ENCODE measurements at regions not wholly inside any gene's neighbourhood (a gene's known extent, or its start where the extent isn't known, plus 50 kb on each side); places are given as distances from the start of the nearest gene placed in this dataset.

GRCh38 chr4:96786306-96786705, 946.4 kb downstream of the PDHA2 start:
- Histone ChIP-seq H3K9me3 (ENCODE audit: control insufficient read depth, insufficient read depth, low read depth, low read length) (no peaks in the 10 kb centered on the region), H3K4me1 (ENCODE audit: control insufficient read depth, insufficient read depth, low read length) (no peaks in the 10 kb centered on the region), H3K4me3 (ENCODE audit: low read depth in 2 of 2, low read length in 2 of 2) (no peak overlapping the region), H3K27ac (ENCODE audit: low read length) (no peak overlapping the region), H3K27me3 (ENCODE audit: control insufficient read depth, insufficient read depth, low read length) (no peaks in the 10 kb centered on the region), H3K36me3 (ENCODE audit: control insufficient read depth, insufficient read depth, low read length) (no peaks in the 10 kb centered on the region)
- CTCF ChIA-PET: no interaction called here
- ATAC-seq (no peak), DNase-seq (ENCODE audit: low read depth, low spot score) (no peak)
- POLR2A ChIA-PET: no interaction called here
- no peak for TF ChIP-seq TCF7L2 (IDR thresholded peaks at IDR 0.05; ENCODE audit: low read depth, low read length)
- TF ChIP-seq REST (IDR thresholded peaks at IDR 0.05; ENCODE audit: insufficient read depth in 1 of 2, low read depth in 2 of 2, low read length in 1 of 2): no peak
- TF ChIP-seq POLR2AphosphoS5 (IDR thresholded peaks at IDR 0.05; ENCODE audit: low read depth, low read length): no peak
- TF ChIP-seq SIN3A (IDR thresholded peaks at IDR 0.05; ENCODE audit: borderline replicate concordance, insufficient read depth, low read depth, low read length): no peak
- no peak for TF ChIP-seq CTCF (IDR thresholded peaks at IDR 0.05)
- no TSS peak for BruUV-seq (replicated peaks)
- intact Hi-C loops (cut with micrococcal nuclease; ENCODE audit: unreplicated experiment): no loop called here
- in situ Hi-C loops (cut with HindIII; ENCODE audit: low pct_unique_long_range_greater_than_20kb, low sequenced_read_pairs): no loop called here

DNA sequence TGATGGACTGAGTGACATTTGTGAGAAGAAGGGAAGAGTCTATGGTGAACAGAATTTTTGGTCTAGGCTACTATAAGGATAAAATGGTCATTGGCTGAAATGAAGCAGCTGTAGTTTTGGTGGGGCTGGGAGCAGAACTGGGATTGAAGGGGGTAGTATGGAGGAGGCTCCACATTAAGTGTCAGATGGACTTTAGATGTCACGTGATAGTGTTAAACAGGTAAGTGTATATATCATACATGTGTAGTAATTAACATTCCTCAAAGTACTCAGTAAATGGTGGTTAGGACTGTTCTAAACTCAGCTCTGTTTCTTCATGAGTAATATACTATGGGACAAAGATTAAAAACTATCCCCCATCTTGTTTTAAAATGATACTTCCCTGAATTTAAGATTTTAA, 947.9 kb downstream of the PDHA2 start:
- Histone ChIP-seq H3K36me3 (ENCODE audit: control insufficient read depth, insufficient read depth, low read length) (no peaks in the 10 kb centered on the region), H3K9me3 (ENCODE audit: control insufficient read depth, insufficient read depth, low read depth, low read length) (no peaks in the 10 kb centered on the region), H3K27me3 (ENCODE audit: control insufficient read depth, insufficient read depth, low read length) (no peaks in the 10 kb centered on the region), H3K4me1 (ENCODE audit: control insufficient read depth, insufficient read depth, low read length) (no peaks in the 10 kb centered on the region), H3K4me3 (ENCODE audit: low read depth in 2 of 2, low read length in 2 of 2) (no peak overlapping the region), H3K27ac (ENCODE audit: low read length) (no peak overlapping the region)
- BruUV-seq (replicated peaks): no TSS peak
- TF ChIP-seq REST (IDR thresholded peaks at IDR 0.05; ENCODE audit: insufficient read depth in 1 of 2, low read depth in 2 of 2, low read length in 1 of 2) (no peak), SIN3A (IDR thresholded peaks at IDR 0.05; ENCODE audit: borderline replicate concordance, insufficient read depth, low read depth, low read length) (no peak), CTCF (IDR thresholded peaks at IDR 0.05) (no peak), POLR2AphosphoS5 (IDR thresholded peaks at IDR 0.05; ENCODE audit: low read depth, low read length) (no peak), TCF7L2 (IDR thresholded peaks at IDR 0.05; ENCODE audit: low read depth, low read length) (no peak)
- ChIA-PET CTCF (no interaction called here), POLR2A (interaction anchor here (0.5 kb wide), 1 partner anchor 10 kb away, joined by 5 read pairs; no protein-coding TSS in a partner anchor)
- in situ Hi-C loops (cut with HindIII; ENCODE audit: low pct_unique_long_range_greater_than_20kb, low sequenced_read_pairs) (no loop called here), intact Hi-C loops (cut with micrococcal nuclease; ENCODE audit: unreplicated experiment) (no loop called here)
- no peak for ATAC-seq
- DNase-seq (ENCODE audit: low read depth, low spot score): no peak

All from Panc1 (cell line).